ENCODE measurements at regions not wholly inside any gene's neighbourhood (a gene's known extent, or its start where the extent isn't known, plus 50 kb on each side); places are given as distances from the start of the nearest gene placed in this dataset.

DNA sequence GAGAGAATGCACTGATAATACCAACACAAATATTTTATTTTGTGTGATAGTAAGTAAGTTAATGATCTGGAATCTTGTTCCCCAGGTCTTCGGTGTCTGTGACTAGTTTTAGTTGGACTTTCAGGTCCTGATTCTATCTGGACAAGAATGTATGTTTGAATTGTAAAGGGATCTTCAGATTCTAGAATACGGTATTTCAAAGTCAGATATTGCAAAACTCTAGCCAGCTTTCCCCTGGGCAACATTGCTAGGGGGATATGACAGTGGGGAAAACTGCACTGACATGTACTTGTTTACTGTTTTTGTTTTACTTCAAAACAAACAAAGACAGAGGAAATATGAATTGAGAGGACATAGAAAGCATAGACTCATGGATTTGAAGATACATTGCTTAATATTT lies 489.0 kb downstream of the FAM133A start:
- TF ChIP-seq, protein P1, sequence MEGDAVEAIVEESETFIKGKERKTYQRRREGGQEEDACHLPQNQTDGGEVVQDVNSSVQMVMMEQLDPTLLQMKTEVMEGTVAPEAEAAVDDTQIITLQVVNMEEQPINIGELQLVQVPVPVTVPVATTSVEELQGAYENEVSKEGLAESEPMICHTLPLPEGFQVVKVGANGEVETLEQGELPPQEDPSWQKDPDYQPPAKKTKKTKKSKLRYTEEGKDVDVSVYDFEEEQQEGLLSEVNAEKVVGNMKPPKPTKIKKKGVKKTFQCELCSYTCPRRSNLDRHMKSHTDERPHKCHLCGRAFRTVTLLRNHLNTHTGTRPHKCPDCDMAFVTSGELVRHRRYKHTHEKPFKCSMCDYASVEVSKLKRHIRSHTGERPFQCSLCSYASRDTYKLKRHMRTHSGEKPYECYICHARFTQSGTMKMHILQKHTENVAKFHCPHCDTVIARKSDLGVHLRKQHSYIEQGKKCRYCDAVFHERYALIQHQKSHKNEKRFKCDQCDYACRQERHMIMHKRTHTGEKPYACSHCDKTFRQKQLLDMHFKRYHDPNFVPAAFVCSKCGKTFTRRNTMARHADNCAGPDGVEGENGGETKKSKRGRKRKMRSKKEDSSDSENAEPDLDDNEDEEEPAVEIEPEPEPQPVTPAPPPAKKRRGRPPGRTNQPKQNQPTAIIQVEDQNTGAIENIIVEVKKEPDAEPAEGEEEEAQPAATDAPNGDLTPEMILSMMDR (IDR thresholded peaks at IDR 0.05; ENCODE audit: low read depth, low read length, missing input control): no peak
- TF ChIP-seq ZBTB33 (IDR thresholded peaks at IDR 0.05) (no peak), GABPA (IDR thresholded peaks at IDR 0.05 in 1 of 2, conservative IDR thresholded peaks at IDR 0.05 in 1 of 2) (no peak), TAF1 (conservative IDR thresholded peaks at IDR 0.05) (no peak), SP1 (IDR thresholded peaks at IDR 0.05) (no peak), REST (IDR thresholded peaks at IDR 0.05) (no peak)
